ENCODE measurements at regions not wholly inside any gene's neighbourhood (a gene's known extent, or its start where the extent isn't known, plus 50 kb on each side); places are given as distances from the start of the nearest gene placed in this dataset.

DNA sequence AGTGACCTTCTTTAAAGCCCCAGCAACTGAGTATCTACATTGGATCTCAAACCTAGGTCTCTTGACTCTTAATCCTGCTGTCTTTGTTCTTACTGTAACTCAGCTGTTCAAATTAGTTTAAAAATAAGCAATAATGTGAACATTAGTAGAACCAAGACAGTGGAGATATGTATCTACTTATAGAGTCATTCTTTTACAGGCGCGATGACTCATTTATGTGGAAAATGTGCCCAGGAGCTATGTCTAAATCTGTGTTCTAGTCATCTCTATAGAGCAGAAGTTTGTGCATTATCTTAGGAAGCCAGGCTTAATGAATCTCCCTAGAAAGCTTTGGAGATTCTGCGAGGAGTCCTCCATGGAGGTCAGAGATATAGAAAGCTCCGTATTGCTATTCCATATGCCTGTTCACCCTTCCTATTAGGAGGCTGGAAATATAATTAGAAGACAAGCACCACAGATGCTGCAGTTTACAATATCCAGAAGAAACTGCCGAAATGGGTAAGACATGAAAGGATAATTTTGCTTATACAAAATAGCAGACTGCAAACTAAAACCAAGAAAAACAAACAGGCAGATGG, 211.6 kb downstream of the TRIB2 start:
- no peak for ATAC-seq
- Histone ChIP-seq H3K27ac (ENCODE audit: extremely low read length, insufficient read depth, low read length) (no peak overlapping the region), H4K20me1 (ENCODE audit: insufficient read depth, low read length) (no peaks in the 10 kb centered on the region), H3K9ac (ENCODE audit: insufficient read depth, low read depth, low read length) (no peak overlapping the region), H3K4me3 (replicated peaks in 1 of 3; ENCODE audit: insufficient read depth in 1 of 3, low read depth in 2 of 3, low read length in 3 of 3) (no peak overlapping the region), H3K4me2 (ENCODE audit: low read depth, low read length) (no peak overlapping the region), H2AFZ (ENCODE audit: low read length) (no peak overlapping the region), H3K4me1 (ENCODE audit: insufficient read depth, low read length) (no peaks in the 10 kb centered on the region), H3K79me2 (ENCODE audit: insufficient read depth, low read length) (no peaks in the 10 kb centered on the region), H3K27me3 (ENCODE audit: control insufficient read depth in 1 of 2, insufficient read depth in 2 of 2, low read length in 2 of 2) (no peaks in the 10 kb centered on the region), H3K36me3 (replicated peaks in 1 of 2; ENCODE audit: control insufficient read depth in 1 of 2, insufficient read depth in 2 of 2, low read length in 2 of 2) (no peaks in the 10 kb centered on the region), H3K9me3 (ENCODE audit: low read length) (no peaks in the 10 kb centered on the region)
- 63% methylated on average over 5 of the region's 5 CpGs for WGBS (ENCODE audit: low lambda C conversion rate)
- no peak for DNase-seq (ENCODE audit: low spot score)
- ChIA-PET POLR2A (no interaction called here), CTCF (ENCODE audit: low intra/inter-chr PET ratio, low total read pairs) (no interaction called here)
- in situ Hi-C loops (cut with HindIII; ENCODE audit: extremely low pct_ligation_motif_present, low pct_unique_long_range_greater_than_20kb) = no loop called here
- no TSS peak for BruUV-seq (replicated peaks)
- TF ChIP-seq, protein P1, sequence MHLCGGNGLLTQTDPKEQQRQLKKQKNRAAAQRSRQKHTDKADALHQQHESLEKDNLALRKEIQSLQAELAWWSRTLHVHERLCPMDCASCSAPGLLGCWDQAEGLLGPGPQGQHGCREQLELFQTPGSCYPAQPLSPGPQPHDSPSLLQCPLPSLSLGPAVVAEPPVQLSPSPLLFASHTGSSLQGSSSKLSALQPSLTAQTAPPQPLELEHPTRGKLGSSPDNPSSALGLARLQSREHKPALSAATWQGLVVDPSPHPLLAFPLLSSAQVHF (CRISPR knock-in tag; IDR thresholded peaks at IDR 0.05) = no peak
- TF ChIP-seq PHF20 (CRISPR knock-in tag; IDR thresholded peaks at IDR 0.05) = no peak
- no peak for TF ChIP-seq SKI (IDR thresholded peaks at IDR 0.05; ENCODE audit: partially characterized antibody)
- TF ChIP-seq ZNF296 (CRISPR knock-in tag; conservative IDR thresholded peaks at IDR 0.05) = no peak
- no peak for TF ChIP-seq ZFP36L1 (CRISPR knock-in tag; IDR thresholded peaks at IDR 0.05)
- no peak for TF ChIP-seq ARNT (IDR thresholded peaks at IDR 0.05)
- TF ChIP-seq ZUFSP (CRISPR knock-in tag; IDR thresholded peaks at IDR 0.05; ENCODE audit: borderline replicate concordance) = no peak
- TF ChIP-seq CREB1 (IDR thresholded peaks at IDR 0.05) = no peak
- TF ChIP-seq CREB1 (CRISPR knock-in tag; IDR thresholded peaks at IDR 0.05) = no peak
- TF ChIP-seq, protein P2, sequence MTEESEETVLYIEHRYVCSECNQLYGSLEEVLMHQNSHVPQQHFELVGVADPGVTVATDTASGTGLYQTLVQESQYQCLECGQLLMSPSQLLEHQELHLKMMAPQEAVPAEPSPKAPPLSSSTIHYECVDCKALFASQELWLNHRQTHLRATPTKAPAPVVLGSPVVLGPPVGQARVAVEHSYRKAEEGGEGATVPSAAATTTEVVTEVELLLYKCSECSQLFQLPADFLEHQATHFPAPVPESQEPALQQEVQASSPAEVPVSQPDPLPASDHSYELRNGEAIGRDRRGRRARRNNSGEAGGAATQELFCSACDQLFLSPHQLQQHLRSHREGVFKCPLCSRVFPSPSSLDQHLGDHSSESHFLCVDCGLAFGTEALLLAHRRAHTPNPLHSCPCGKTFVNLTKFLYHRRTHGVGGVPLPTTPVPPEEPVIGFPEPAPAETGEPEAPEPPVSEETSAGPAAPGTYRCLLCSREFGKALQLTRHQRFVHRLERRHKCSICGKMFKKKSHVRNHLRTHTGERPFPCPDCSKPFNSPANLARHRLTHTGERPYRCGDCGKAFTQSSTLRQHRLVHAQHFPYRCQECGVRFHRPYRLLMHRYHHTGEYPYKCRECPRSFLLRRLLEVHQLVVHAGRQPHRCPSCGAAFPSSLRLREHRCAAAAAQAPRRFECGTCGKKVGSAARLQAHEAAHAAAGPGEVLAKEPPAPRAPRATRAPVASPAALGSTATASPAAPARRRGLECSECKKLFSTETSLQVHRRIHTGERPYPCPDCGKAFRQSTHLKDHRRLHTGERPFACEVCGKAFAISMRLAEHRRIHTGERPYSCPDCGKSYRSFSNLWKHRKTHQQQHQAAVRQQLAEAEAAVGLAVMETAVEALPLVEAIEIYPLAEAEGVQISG (CRISPR knock-in tag; IDR thresholded peaks at IDR 0.05) = no peak
- TF ChIP-seq RFXANK (CRISPR knock-in tag; IDR thresholded peaks at IDR 0.05) = no peak
- TF ChIP-seq TBX3 (IDR thresholded peaks at IDR 0.05; ENCODE audit: borderline replicate concordance) = no peak
- no peak for TF ChIP-seq ZNF33A (CRISPR knock-in tag; IDR thresholded peaks at IDR 0.05; ENCODE audit: borderline replicate concordance)
- TF ChIP-seq RELA (CRISPR knock-in tag; IDR thresholded peaks at IDR 0.05) = no peak
- TF ChIP-seq ZNF543 (CRISPR knock-in tag; IDR thresholded peaks at IDR 0.05) = no peak
- no peak for TF ChIP-seq IRF2 (CRISPR knock-in tag; IDR thresholded peaks at IDR 0.05)
- TF ChIP-seq ZBTB7B (CRISPR knock-in tag; IDR thresholded peaks at IDR 0.05) = no peak
- intact Hi-C loops (cut with micrococcal nuclease; ENCODE audit: unreplicated experiment) = no loop called here
- FAIRE-seq = no peak

Data from HepG2 (cell line).